ENCODE measurements at regions not wholly inside any gene's neighbourhood (a gene's known extent, or its start where the extent isn't known, plus 50 kb on each side); places are given as distances from the start of the nearest gene placed in this dataset.
"Not testable (repeated sequence)": the region's sequence is repeated elsewhere in the genome, so short reads cannot be mapped to it uniquely, and the experiment has no call there.

DNA sequence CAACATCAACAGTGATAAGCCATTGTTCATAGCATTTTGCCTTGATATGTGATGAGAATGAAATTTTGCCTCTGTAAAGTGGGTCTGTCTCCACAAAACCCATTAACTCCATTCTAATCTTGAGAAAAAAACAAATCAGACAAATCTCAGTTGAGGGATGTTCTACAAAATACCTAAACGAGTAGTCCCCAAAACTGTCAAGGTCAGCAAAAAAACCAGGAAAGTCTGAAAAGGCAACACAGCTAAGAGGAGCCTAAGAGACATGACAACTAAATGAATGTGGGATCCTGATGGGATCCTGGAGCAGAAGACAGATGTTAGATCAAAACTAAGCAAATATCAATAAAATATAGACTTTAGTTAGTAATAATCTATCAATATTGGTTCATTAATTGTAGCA lies 431.6 kb upstream of the SPTLC3 start:
- DNase-seq (ENCODE audit: low read depth in 2 of 2), result no peak

DNA sequence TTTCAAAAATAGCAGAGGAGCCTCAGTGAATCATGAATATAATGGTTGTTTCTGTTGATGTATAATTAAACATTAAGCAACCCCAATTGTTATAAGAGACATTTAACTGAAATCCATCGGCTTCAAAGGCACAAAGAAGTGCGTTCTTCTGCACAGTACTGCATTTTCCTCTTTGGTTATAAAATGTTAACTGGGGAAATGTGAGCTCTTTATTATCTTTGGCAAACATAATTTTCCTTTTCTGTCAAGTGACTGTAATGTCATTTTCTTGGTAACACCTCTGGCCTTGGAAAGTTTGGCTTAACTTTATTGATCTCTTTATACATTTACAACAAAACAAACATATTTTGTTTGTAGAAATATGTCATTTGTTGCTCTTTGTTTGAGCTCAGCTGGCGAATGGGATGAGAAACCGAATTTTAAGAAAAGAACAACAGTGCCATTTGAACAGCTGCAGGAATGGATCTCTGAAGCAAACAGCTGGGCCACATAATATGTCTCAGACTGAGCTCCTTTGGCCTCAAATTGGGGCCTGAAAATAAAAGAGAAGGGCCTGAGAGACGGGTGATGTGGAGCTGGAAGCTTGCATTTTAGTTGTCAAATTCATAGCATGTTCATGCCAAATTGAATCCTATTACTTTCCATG lies 427.0 kb upstream of the SPTLC3 start:
- no peak for DNase-seq (ENCODE audit: low read depth in 2 of 2)

DNA sequence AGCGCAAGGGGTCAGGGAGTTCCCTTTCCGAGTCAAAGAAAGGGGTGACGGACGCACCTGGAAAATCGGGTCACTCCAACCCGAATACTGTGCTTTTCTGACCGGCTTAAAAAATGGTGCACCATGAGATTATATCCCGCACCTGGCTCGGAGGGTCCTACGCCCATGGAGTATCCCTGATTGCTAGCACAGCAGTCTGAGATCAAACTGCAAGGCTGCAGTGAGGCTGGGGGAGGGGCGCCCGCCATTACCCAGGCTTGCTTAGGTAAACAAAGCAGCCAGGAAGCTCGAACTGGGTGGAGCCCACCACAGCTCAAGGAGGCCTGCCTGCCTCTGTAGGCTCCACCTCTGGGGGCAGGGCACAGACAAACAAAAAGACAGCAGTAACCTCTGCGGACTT lies 426.1 kb upstream of the SPTLC3 start:
- not testable (repeated sequence) for DNase-seq (ENCODE audit: low read depth in 2 of 2)

DNA sequence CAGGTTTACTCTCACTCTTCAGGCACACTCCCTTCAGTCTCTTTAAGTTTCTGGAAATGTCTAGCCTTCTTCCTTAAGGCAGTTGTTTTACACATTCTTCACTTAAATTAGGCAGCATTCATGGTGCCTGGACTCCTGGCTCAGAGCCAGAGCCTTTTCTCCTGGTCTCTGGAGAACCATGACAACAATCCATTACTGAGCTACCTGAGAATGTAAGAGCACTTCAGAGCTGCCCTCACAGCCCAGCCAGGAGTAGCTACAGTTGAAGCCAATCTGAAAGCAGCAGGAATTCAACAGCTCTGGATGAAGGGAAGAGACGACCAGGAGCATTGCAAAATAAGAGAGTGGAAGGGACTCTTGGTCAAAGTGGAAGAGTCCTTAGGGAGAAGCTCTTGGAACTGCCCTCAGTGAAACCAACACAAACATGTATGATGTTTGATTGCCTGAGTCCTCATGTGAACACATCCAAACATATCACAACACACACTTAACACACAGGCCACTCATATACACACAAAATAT lies 416.8 kb upstream of the SPTLC3 start:
- DNase-seq (ENCODE audit: low read depth in 2 of 2), result no peak

DNA sequence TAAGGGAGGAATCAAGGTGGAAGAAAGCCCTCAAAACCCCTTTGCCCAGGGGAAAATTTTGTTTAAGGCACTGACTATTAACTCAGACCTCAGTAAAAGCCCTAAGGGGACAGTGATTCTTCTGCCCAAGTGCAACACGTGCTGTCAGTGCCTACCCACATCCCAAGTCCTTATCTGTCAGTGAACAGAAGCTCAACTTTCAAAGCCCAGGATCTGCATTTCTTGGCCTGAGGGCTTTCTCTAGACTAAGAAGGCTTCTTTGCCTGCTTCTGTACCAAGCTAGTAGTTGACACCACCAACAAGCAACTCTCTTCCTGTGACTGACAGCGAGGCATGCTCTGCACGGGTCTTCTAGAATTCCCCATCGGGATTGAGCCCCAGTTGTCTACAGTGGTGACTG lies 416.0 kb upstream of the SPTLC3 start:
- DNase-seq (ENCODE audit: low read depth in 2 of 2), result no peak

DNA sequence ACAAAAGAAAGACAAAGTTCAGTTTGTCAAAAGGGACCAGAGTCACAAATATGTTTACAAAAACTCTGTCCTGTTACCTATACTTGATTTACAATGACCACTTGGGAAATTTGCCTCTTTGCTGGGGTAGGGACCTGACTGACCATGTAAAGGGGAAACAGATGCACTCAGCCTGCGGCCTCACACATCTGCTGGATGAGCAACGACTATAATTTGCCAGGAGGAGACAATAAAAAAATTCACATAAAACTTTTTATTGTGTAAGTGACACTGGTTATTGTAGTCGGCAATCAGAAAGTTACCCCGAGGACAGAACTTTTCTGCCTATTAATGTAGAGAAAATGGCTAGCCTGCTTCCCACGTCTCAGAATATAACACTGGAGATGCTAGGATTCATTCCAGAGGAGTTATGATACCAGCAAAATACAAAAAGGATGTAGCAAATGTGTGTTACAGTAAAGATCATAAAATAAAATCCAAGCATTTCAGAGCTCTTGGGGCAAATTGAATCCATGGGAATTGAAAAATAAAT lies 415.4 kb upstream of the SPTLC3 start:
- no peak for DNase-seq (ENCODE audit: low read depth in 2 of 2)

DNA sequence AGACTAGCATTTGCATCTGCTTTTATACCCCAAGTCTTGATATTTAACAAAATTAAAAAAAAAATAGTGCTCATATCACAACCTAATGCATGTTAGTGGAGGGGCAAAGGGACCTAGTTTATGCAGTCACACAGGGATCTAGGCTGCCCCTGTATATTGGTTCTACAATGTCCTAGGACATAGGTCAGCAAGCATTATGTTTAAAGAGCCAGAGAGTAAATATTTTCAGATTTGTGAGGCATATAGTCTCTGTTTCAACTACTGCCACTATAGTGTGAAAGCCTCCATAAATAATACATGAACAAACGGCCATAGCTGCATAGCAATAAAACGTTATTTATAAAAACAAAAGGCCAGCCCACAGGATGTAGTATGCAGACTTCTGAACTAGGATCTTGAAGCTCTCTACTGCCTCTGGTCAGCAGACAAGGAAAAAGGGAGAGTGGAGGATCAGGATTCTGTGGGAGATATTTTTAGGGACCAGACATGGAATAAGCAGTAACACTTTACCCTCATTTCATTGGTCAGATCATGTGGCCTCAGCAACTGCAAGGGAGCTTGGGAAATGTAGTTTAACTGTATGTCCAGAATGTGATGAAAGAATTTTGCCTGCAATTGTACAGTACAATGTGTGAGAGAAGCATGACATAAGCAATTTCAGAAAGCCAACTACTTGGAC lies 414.2 kb upstream of the SPTLC3 start:
- DNase-seq (ENCODE audit: low read depth in 2 of 2), result no peak

DNA sequence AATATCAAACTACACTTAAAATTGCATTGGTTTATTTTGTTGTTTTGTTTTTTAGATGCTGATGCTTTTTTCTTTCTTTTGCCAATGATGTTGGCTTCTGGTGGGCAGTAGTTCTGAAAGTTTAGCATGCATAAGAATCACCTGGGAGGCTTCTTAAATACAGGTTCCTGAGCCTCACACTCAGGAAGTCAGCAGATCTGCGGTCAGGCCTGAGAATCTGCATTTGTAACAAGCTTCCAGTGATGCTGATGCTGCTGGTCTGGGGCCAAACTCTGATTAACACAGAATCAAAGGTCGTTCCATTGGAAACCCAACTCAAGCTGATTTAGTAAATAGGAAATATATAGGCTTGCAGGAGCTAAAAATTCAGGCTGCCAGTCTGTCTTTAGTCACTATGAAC lies 412.9 kb upstream of the SPTLC3 start:
- no peak for DNase-seq (ENCODE audit: low read depth in 2 of 2)

DNA sequence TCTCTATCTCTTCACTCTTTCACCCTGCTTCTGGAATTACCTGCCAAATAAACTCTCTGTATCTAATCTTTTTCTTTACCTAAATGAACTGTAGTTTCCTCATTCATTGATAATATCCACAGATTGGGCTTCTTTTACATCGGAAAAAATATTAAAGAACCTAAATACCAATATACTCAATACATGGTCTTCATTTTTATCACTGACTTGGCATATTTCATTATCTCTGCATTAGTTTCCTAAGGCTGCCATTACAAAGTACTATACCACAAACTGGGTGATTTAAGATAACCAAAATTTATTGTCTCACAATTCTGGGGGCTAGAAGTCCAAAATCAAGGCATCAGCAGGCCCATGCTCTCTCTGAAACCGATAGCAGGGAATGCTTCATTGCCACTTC lies 411.9 kb upstream of the SPTLC3 start:
- DNase-seq (ENCODE audit: low read depth in 2 of 2), result no peak

DNA sequence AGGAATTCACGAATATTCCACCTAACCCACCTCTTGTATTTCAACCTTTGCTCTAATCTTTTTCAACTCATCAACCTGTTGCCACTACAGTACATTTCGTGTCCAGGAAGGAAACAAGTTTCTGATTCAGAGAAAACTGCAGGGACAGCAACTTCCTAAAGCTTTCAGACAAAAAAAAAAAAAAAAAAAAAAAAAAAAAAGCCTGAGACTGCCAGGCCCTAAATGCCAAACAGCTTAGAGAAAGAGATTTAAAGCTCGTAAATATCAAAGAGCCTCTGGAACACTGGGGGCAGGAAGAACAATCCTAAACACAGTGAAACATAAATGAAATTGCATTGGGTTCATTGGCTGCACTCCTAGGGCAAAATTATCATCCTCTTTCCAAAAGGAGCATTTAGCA lies 411.2 kb upstream of the SPTLC3 start:
- DNase-seq (ENCODE audit: low read depth in 2 of 2), result no peak

DNA sequence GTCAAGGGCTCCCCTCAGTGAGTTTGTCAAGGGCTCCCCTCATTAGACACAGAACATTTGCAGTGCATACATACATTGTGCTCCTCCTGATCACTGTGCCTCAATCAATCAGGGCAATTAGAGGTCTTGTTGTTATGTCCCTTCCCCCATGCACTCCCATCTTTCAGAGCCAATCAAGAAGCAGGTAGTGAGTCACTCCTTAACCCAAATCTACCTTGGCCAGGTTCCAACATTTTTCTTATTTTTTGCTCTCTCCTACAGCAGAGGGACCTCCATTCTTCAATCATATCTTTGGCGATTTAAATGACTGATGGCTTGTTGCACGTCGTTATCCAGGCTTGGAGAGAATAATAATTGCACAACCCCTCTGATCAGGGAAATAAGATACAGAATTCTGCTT lies 409.9 kb upstream of the SPTLC3 start:
- DNase-seq (ENCODE audit: low read depth in 2 of 2), result no peak

DNA sequence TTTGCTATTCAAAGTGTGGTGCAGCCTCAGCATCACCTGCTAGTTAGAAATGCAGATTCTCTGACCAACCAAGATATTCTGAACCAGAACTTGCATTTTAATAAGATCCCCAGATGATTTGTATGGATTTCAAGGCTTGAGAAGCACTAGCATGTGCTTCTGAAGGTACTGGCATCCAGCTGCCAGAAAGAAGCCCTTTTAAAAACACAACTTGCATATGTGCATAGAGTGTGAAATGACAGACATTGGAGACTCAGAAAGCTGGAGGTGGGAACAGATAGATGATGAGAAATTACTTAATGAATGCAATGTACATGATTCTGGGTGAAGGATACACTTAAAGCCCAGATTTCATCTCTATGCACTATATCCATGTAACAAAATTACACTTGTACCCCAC lies 409.3 kb upstream of the SPTLC3 start:
- no peak for DNase-seq (ENCODE audit: low read depth in 2 of 2)

DNA sequence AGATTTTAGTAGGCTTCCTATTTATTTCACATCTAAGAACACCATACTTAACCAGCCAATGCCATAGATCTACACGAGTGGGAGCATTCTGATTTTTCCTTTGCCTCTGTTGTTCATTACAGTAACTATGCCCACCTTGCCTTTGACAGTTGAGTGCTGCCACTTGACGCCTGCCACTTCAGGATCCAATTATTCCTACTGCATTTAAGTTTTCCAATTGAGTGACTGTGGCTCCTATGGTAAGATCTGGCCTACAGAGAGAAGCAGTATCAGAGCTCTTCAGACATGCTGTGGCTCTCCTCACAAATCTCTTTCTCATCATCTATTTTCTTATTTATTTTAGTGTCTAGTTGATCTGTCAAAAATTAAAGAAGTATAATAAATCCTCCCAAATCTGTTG lies 403.0 kb upstream of the SPTLC3 start:
- no peak for DNase-seq (ENCODE audit: low read depth in 2 of 2)

DNA sequence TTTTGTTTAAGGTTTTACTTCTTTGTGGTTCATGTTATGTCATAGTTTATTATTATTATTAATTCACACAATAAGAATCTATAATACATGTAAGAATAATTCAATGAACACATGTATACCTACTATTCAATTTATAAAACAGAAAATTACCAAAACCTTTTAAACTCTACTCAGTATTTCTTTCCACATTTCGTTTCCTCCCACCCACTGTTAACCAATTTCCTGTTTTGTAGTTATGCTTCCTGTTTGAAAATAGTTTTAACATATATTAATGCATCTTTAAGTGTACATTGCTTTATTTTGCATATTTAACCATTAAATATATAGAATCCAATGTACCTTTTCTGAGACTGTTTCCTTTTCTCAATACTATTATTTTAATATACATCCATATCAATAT lies 397.9 kb upstream of the SPTLC3 start:
- no peak for DNase-seq (ENCODE audit: low read depth in 2 of 2)

DNA sequence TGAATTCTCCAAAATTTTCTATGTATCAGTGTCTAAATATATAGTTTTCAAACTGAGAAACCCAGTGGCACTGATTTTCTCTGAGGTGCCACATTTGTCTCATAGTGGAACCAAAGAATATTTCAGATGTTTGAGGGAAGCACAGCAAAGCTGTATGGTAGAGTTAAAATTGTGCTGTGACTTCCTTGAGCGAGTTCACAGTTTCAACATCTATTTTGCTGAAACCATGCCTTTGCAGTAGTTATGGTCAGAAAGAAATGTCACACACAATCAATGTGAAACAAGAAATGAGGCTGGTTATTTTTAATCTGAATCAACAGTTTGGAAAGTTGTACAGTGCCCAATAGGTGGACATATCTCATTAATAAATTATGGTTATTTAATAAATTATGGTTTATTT lies 394.0 kb upstream of the SPTLC3 start:
- no peak for DNase-seq (ENCODE audit: low read depth in 2 of 2)

DNA sequence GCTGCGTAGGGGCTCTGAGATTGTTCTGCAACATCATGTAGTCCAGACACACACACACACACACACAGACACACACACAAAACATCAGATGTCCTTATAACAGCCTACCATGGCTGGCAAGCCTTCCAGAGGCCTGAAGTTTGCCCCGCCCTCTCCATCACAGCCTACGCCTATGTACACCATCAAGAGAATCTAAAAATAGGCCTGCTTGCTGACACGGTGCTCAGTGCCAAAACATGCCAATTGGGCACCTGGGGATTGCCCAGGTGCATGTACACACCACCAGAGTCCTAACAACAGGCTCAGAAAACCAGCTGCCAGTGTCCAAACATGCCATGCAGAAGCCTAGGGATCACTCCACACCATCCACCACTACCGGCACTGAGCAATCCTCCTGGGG lies 391.7 kb upstream of the SPTLC3 start:
- DNase-seq (ENCODE audit: low read depth in 2 of 2), result no peak

DNA sequence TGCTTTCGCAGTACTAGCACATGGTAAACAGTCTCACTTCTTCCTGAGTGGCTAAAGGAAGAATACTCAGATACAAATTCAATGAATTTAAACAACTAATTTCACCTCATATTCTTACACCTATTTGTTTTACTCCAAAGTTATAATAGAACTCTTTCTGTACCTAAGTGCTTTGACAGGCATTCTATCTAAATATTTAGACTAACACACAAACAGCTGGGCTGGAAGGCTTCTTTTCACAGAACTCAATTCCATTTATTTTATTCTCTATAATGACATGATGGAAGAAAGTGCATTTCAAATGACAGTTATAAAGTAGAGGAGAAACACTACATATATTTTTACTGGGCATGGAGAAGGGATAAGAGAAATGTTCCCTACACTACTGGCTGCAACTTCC lies 384.9 kb upstream of the SPTLC3 start:
- no peak for DNase-seq (ENCODE audit: low read depth in 2 of 2)

DNA sequence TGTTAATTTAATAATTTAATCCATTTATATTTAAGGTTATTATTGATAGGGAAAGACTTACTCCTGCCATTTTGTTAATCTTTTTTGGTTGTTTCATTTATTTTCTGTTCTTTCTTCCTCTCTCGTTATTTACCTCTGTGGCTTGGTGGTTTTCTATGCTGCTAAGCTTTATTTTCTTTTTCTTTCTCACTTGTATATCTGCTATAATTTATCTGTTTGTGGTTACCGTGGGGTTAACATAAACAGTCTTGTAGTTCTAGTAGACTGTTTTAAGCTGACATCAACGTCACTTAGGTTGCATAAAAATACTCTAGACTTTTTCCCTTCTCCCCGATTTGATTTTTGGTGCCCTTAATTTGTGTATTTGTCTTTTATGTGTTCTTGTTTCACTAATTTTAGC lies 381.3 kb upstream of the SPTLC3 start:
- DNase-seq (ENCODE audit: low read depth in 2 of 2), result no peak

DNA sequence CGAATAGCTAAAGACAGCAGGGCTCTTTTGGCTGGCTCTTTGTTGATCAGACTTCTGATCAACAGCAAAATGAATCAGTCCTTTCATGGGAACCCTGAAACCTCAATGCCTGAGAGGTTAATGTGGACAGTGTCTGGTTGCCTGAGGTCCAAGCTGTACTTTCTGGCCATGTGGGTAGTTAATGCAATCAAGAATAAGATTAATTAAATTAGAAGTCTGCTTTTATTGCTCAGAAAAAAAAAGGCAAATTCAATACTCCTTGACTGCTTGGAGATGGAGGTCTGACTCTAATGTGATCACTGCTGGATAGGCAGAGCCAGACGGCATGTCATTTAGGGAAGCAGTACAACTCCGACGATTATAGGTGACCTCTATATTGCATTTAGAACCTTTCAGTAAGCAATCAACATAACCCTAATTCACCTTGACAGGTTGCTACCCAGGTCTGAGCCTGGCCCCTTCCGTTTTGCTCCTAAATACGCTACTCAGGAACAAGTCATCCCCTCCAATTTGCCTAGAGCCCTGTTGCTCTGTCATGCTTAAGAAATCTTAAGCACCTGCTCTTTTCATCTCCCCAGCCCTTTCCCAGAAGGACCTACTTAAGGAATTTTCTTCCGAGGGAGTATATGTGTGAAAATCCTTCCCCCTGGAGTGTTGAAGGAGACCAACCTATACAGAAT lies 370.0 kb upstream of the SPTLC3 start:
- DNase-seq (ENCODE audit: low read depth in 2 of 2), result no peak

DNA sequence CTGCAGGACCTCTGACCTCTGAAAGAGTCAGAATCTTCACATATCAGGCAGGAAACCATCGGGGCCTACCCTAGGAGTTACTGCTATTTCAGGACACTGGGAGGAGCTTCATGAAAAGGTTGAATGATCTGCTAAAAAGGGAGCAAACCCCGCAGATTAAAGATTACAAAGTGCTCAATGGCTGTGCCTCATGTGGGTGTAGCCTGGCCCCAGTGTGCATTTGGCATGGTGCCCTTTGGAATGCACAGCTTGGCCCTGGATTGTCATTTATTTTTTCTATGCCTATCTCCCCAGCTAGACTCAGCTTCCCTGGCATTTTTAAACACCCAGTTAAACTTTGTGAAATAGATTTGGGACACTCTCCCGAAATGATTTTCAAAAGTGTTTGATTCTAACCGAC lies 368.5 kb upstream of the SPTLC3 start:
- DNase-seq (ENCODE audit: low read depth in 2 of 2), result no peak

DNA sequence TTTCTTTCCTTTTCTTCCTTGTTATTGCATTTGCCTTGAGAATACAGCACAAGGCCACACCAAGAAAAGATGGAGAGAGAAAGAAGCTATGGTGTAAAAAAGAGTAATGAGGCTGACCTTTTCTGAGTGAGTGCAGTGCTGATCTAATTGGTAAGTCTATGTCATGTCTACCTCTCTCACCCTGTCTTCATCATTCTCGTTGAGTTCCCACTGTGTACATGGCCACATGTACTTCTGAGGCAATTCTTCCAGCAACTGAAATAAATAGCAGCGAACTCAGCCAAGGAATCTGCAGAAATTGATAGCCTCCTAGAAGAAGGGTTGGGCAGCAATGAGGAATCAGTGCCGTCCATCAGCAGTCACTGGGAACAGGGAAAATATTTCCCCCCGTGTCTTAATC lies 367.2 kb upstream of the SPTLC3 start:
- no peak for DNase-seq (ENCODE audit: low read depth in 2 of 2)

DNA sequence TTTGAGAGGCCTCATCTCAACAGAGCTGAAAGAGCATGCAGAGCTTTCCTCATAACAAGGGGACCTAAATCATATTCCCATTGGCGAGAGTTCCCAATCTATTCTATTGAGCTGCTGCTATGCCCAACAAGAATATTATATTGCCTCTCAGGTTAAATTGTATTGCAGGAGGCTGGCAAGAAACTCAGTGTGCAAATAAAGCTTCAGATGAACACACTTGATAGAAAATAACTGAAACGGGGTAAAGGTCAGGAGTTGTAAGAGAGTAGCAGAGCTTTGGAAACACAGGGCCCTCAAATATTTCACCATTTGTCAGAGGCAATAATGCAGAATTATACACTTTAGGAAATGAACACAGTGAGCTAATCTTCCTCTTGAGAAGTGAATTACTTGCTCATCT lies 364.3 kb upstream of the SPTLC3 start:
- DNase-seq (ENCODE audit: low read depth in 2 of 2), result no peak

DNA sequence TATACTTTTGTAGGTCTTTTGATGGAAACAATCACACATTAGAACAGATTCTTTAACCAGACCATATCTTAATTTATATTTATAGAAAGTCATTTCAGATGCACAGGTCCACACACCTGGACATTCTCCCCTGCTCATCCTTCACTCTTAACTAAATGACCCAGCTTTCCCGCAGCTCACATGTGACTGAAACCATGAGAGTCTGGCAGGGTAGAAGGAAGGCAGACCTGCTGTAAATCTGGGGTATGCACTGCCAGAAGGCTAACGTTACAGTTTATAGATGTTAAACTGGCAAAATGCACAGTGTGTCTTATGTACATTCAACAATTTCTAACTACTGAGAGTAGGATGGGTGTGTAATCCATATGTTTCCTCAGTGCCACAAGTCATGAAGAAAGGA lies 359.5 kb upstream of the SPTLC3 start:
- no peak for DNase-seq (ENCODE audit: low read depth in 2 of 2)

All from stimulated activated CD4-positive, alpha-beta T cell treated with anti-CD3 and anti-CD28 coated beads, Interleukin-12 subunit alpha, Interleukin-12 subunit beta, amount 100 ng/mL, for 24 hours (primary cell).